Colonic mucosa (tissue), 4 donors: ENCODE measurements at regions not wholly inside any gene's neighbourhood (a gene's known extent, or its start where the extent isn't known, plus 50 kb on each side); places are given as distances from the start of the nearest gene placed in this dataset.

Experiments
- DNase-seq: peaks from one replicate; pipeline ENCODE4 v3.0.0-alpha.2; 2020
- H3K27ac ChIP-seq: fragments of 200-600 bp; one replicate; pipeline ENCODE4 v1.8.0; 2021
- H3K27me3 ChIP-seq: fragments of 200-600 bp; one replicate; pipeline ENCODE4 v1.8.0; 2021
- H3K36me3 ChIP-seq: fragments of 200-600 bp; one replicate; pipeline ENCODE4 v1.8.0; 2021
- H3K4me1 ChIP-seq: fragments of 200-600 bp; one replicate; pipeline ENCODE4 v1.8.0; 2021; ENCODE audit warnings: mild to moderate bottlenecking
- H3K4me3 ChIP-seq: fragments of 200-600 bp; one replicate; pipeline ENCODE4 v1.8.0; 2021
- H3K9ac ChIP-seq, 2 donors: one replicate each; pipeline ENCODE4 v1.7.0; 2013; ENCODE audit warnings: control low read depth in 2 of 2, low read depth in 2 of 2, low read length in 2 of 2
- H3K9me3 ChIP-seq: fragments of 200-600 bp; one replicate; pipeline ENCODE4 v1.8.0; 2021
- CTCF ChIP-seq: fragments of 200-600 bp; IDR thresholded peaks from one replicate; pipeline ENCODE4 v1.8.0; 2022; ENCODE audit warnings: antibody characterized with exemption, mild to moderate bottlenecking
- intact Hi-C: fragments of 100-400 bp; cut with DNase I; formaldehyde crosslinking; loops from one replicate; pipeline ENCODE4 v1.14.1; 2022
- donor health status: healthy.
- donor health status: DM: no; HTN: no; CAD: no.
- donor health status: DM: no; HTN: no; CAD: no.

- intact Hi-C loops, result no loop called here
- no peak overlapping the region for H3K4me3 ChIP-seq
- H3K27ac ChIP-seq, result no peak overlapping the region
- no peak for DNase-seq
- H3K4me1 ChIP-seq, result no peaks in the 10 kb centered on the region
- H3K9me3 ChIP-seq, result no peaks in the 10 kb centered on the region
- H3K27me3 ChIP-seq, result no peaks in the 10 kb centered on the region
- no peak overlapping the region for H3K9ac ChIP-seq
- no peaks in the 10 kb centered on the region for H3K36me3 ChIP-seq
- no peak for TF ChIP-seq CTCF
Measured at GRCh38 chr15:96595951-96596350, 265.5 kb downstream of the NR2F2 start.

DNA sequence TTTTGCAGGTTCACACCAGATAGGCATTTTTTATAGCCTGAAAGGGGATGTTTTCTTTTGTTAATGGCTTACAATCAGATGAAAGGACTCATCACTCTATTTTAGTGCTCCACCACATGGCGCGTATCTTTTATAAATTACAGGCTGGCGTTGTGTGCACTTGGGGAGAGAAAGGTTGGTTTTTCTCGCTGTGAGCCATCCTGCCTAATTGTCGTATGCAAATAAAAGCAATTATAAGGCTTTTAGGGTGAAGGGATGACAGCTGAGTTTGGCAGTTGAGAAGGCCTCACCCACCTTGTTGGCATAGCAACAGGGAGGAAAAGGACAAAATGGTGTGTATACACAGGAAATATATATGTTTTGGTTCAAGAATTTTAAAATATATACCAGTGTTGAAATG, 268.0 kb downstream of the NR2F2 start:
- no peaks in the 10 kb centered on the region for H3K4me1 ChIP-seq
- intact Hi-C loops, result no loop called here
- no peak overlapping the region for H3K9ac ChIP-seq

GRCh38 chr15:96599268-96599667, 268.8 kb downstream of the NR2F2 start:
- Histone ChIP-seq H3K9ac (no peak overlapping the region), H3K9me3 (no peaks in the 10 kb centered on the region), H3K27me3 (no peaks in the 10 kb centered on the region), H3K4me3 (no peak overlapping the region), H3K27ac (no peak overlapping the region), H3K36me3 (no peaks in the 10 kb centered on the region), H3K4me1 (no peaks in the 10 kb centered on the region)
- intact Hi-C loops, result no loop called here
- DNase-seq, result no peak
- no peak for TF ChIP-seq CTCF

More for the DNA sequence above, 268.0 kb downstream of the NR2F2 start:
- no peak for TF ChIP-seq CTCF
- Histone ChIP-seq H3K27me3 (no peaks in the 10 kb centered on the region), H3K27ac (no peak overlapping the region), H3K4me3 (no peak overlapping the region), H3K9me3 (no peaks in the 10 kb centered on the region), H3K36me3 (no peaks in the 10 kb centered on the region)
- DNase-seq, result no peak

GRCh38 chr15:96600350-96600749, 269.9 kb downstream of the NR2F2 start:
- no peak overlapping the region for H3K27ac ChIP-seq
- intact Hi-C loops, result no loop called here
- TF ChIP-seq CTCF, result no peak

GRCh38 chr15:96606617-96607016, 276.1 kb downstream of the NR2F2 start:
- no peak for TF ChIP-seq CTCF
- H3K4me3 ChIP-seq, result no peak overlapping the region
- no peak overlapping the region for H3K9ac ChIP-seq
- no peak overlapping the region for H3K27ac ChIP-seq
- no peaks in the 10 kb centered on the region for H3K36me3 ChIP-seq
- no peaks in the 10 kb centered on the region for H3K4me1 ChIP-seq
- intact Hi-C loops, result no loop called here
- H3K9me3 ChIP-seq, result no peaks in the 10 kb centered on the region
- no peak for DNase-seq
- no peaks in the 10 kb centered on the region for H3K27me3 ChIP-seq

More at GRCh38 chr15:96600350-96600749, 269.9 kb downstream of the NR2F2 start:
- DNase-seq, result no peak
- H3K4me3 ChIP-seq, result no peak overlapping the region
- no peak overlapping the region for H3K9ac ChIP-seq
- no peaks in the 10 kb centered on the region for H3K27me3 ChIP-seq
- no peaks in the 10 kb centered on the region for H3K9me3 ChIP-seq
- H3K36me3 ChIP-seq, result no peaks in the 10 kb centered on the region
- no peaks in the 10 kb centered on the region for H3K4me1 ChIP-seq

GRCh38 chr15:96610757-96611156, 280.3 kb downstream of the NR2F2 start:
- H3K27ac ChIP-seq, result no peak overlapping the region
- H3K27me3 ChIP-seq, result no peaks in the 10 kb centered on the region
- H3K9ac ChIP-seq, result no peak overlapping the region
- H3K4me3 ChIP-seq, result no peak overlapping the region
- H3K36me3 ChIP-seq, result no peaks in the 10 kb centered on the region
- no peaks in the 10 kb centered on the region for H3K4me1 ChIP-seq
- intact Hi-C loops, result no loop called here
- H3K9me3 ChIP-seq, result no peaks in the 10 kb centered on the region
- DNase-seq, result no peak
- no peak for TF ChIP-seq CTCF
